ENCODE measurements at regions not wholly inside any gene's neighbourhood (a gene's known extent, or its start where the extent isn't known, plus 50 kb on each side); places are given as distances from the start of the nearest gene placed in this dataset.

- H3K23me2 ChIP-seq (ENCODE audit: insufficient read length, low read depth, low read length, poor library complexity, severe bottlenecking), result peaks cover 2% of the 10 kb centered on the region
Measured at GRCh38 chr16:85316944-85317343, 204.7 kb upstream of the CIBAR2 start.

More at GRCh38 chr16:85316944-85317343, 204.7 kb upstream of the CIBAR2 start:
- Histone ChIP-seq H4K8ac (replicated peaks; ENCODE audit: insufficient read length, low read depth, low read length) (no peak overlapping the region), H3K56ac (ENCODE audit: insufficient read length, low read depth, low read length) (no peak overlapping the region), H3K79me2 (ENCODE audit: insufficient read depth, low read length) (no peaks in the 10 kb centered on the region), H2BK120ac (ENCODE audit: low read depth, low read length, poor library complexity, severe bottlenecking) (no peak overlapping the region), H3K4me1 (ENCODE audit: insufficient read depth, low read length) (peaks cover 12% of the 10 kb centered on the region; the same call in 1 of the 2 replicates), H3K27ac (ENCODE audit: insufficient read length, low read depth, low read length) (no peak overlapping the region), H2BK12ac (ENCODE audit: insufficient read length, low read depth, low read length) (no peak overlapping the region), H3K27me3 (ENCODE audit: insufficient read depth, low read length) (no peaks in the 10 kb centered on the region), H4K91ac (ENCODE audit: insufficient read length, low read depth, low read length) (no peak overlapping the region), H3K9me3 (ENCODE audit: control insufficient read depth, low read depth, low read length) (no peaks in the 10 kb centered on the region), H3K23ac (ENCODE audit: insufficient read length, low read depth, low read length) (no peak overlapping the region), H4K5ac (ENCODE audit: insufficient read length, low read depth, low read length) (no peak overlapping the region), H2AK5ac (ENCODE audit: insufficient read length, low read length) (no peak overlapping the region), H3K14ac (ENCODE audit: insufficient read depth, low read length) (no peak overlapping the region), H2BK15ac (ENCODE audit: low read depth, low read length) (no peak overlapping the region), H3K4ac (ENCODE audit: low read depth, low read length) (no peak overlapping the region), H2AFZ (ENCODE audit: low read length) (no peak overlapping the region), H3K79me1 (ENCODE audit: insufficient read depth, low read depth, low read length, poor library complexity, severe bottlenecking) (no peaks in the 10 kb centered on the region), H4K20me1 (ENCODE audit: control insufficient read depth, insufficient read depth, insufficient read length) (peaks cover 3% of the 10 kb centered on the region), H3K9ac (ENCODE audit: extremely low read depth, insufficient read length, low read length) (no peak overlapping the region), H2BK20ac (ENCODE audit: low read depth, low read length, poor library complexity, severe bottlenecking) (no peak overlapping the region), H3K4me2 (ENCODE audit: insufficient read depth, insufficient read length, low read length) (no peak overlapping the region), H2BK5ac (ENCODE audit: insufficient read length, low read length) (no peak overlapping the region), H3K18ac (ENCODE audit: insufficient read length, low read depth, low read length) (no peak overlapping the region), H3T11ph (ENCODE audit: low read length) (no peak overlapping the region)
- no peaks in the 10 kb centered on the region for H3K36me3 Mint-ChIP-seq (ENCODE audit: insufficient read depth in 1 of 3, low read depth in 3 of 3)
- H3K27me3 Mint-ChIP-seq (ENCODE audit: low read depth), result peaks cover 34% of the 10 kb centered on the region
- H3K27ac Mint-ChIP-seq, result no peak overlapping the region
- H3K4me3 Mint-ChIP-seq, result no peak overlapping the region; a peak in 1 of 5 replicates
- peaks cover 21 to 47% of the 10 kb centered on the region in 2 experiments for H3K4me1 Mint-ChIP-seq
- WGBS (ENCODE audit: extremely low coverage, insufficient read length, low lambda C conversion rate), result no CpG with 5 or more reads among the region's 9 CpGs
- TF ChIP-seq, protein P1, sequence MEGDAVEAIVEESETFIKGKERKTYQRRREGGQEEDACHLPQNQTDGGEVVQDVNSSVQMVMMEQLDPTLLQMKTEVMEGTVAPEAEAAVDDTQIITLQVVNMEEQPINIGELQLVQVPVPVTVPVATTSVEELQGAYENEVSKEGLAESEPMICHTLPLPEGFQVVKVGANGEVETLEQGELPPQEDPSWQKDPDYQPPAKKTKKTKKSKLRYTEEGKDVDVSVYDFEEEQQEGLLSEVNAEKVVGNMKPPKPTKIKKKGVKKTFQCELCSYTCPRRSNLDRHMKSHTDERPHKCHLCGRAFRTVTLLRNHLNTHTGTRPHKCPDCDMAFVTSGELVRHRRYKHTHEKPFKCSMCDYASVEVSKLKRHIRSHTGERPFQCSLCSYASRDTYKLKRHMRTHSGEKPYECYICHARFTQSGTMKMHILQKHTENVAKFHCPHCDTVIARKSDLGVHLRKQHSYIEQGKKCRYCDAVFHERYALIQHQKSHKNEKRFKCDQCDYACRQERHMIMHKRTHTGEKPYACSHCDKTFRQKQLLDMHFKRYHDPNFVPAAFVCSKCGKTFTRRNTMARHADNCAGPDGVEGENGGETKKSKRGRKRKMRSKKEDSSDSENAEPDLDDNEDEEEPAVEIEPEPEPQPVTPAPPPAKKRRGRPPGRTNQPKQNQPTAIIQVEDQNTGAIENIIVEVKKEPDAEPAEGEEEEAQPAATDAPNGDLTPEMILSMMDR (conservative IDR thresholded peaks at IDR 0.05), result no peak
- no peak for DNase-seq
- H3K9me3 Mint-ChIP-seq, result no peaks in the 10 kb centered on the region

All from H9 (cell line).